T-helper 2 cell treated with Interferon-gamma antibody and Interleukin-4, amounts not matched to agents 5 μg/mL and 100 μg/mL, for 36 hours (primary cell): ENCODE measurements at regions not wholly inside any gene's neighbourhood (a gene's known extent, or its start where the extent isn't known, plus 50 kb on each side); places are given as distances from the start of the nearest gene placed in this dataset.

ENCODE experiments used
- DNase-seq: peaks from one replicate; pipeline ENCODE4 v3.0.0; 2021; ENCODE audit warnings: low spot score
- H3K27ac Mint-ChIP-seq: one replicate; pipeline ENCODE4 v1.8.0; 2021; ENCODE audit warnings: mild to moderate bottlenecking, mixed read lengths
- H3K27me3 Mint-ChIP-seq: one replicate; pipeline ENCODE4 v1.8.0; 2021; ENCODE audit warnings: low read depth, mixed read lengths
- H3K36me3 Mint-ChIP-seq: one replicate; pipeline ENCODE4 v1.8.0; 2021; ENCODE audit warnings: low read depth, mixed read lengths
- H3K4me1 Mint-ChIP-seq: one replicate; pipeline ENCODE4 v1.8.0; 2021; ENCODE audit warnings: low read depth, mixed read lengths
- H3K4me3 Mint-ChIP-seq: one replicate; pipeline ENCODE4 v1.8.0; 2022; ENCODE audit warnings: mild to moderate bottlenecking, moderate library complexity, mixed read lengths
- H3K9me3 Mint-ChIP-seq: one replicate; pipeline ENCODE4 v1.8.0; 2021; ENCODE audit warnings: mixed read lengths

- DNase-seq, result no peak
- Mint-ChIP-seq H3K9me3 (no peaks in the 10 kb centered on the region), H3K27me3 (peaks cover 2% of the 10 kb centered on the region), H3K27ac (no peak overlapping the region), H3K4me1 (no peaks in the 10 kb centered on the region), H3K36me3 (no peaks in the 10 kb centered on the region), H3K4me3 (no peak overlapping the region)
These were observed 169.6 kb downstream of the TBXT start for GRCh38 chr6:165998072-165998471.

GRCh38 chr6:165991341-165991740, 176.3 kb downstream of the TBXT start:
- DNase-seq, result no peak
- Mint-ChIP-seq H3K27me3 (peaks cover 39% of the 10 kb centered on the region), H3K4me3 (no peak overlapping the region), H3K27ac (no peak overlapping the region), H3K4me1 (peaks cover 4% of the 10 kb centered on the region), H3K9me3 (no peaks in the 10 kb centered on the region), H3K36me3 (no peaks in the 10 kb centered on the region)

- no peak for DNase-seq
- H3K4me1 Mint-ChIP-seq, result peaks cover 4% of the 10 kb centered on the region
- peaks cover 47% of the 10 kb centered on the region for H3K27me3 Mint-ChIP-seq
- H3K27ac Mint-ChIP-seq, result no peak overlapping the region
- no peaks in the 10 kb centered on the region for H3K36me3 Mint-ChIP-seq
- no peaks in the 10 kb centered on the region for H3K9me3 Mint-ChIP-seq
- H3K4me3 Mint-ChIP-seq, result no peak overlapping the region
These were observed 177.4 kb downstream of the TBXT start for GRCh38 chr6:165990216-165990615.

GRCh38 chr6:165988757-165989456, 178.7 kb downstream of the TBXT start:
- Mint-ChIP-seq H3K27me3 (peaks cover 48% of the 10 kb centered on the region), H3K9me3 (no peaks in the 10 kb centered on the region), H3K4me3 (no peak overlapping the region), H3K36me3 (no peaks in the 10 kb centered on the region), H3K27ac (no peak overlapping the region), H3K4me1 (peaks cover 4% of the 10 kb centered on the region)
- DNase-seq, result no peak

- Mint-ChIP-seq H3K4me3 (no peak overlapping the region), H3K27ac (no peak overlapping the region), H3K9me3 (no peaks in the 10 kb centered on the region), H3K36me3 (no peaks in the 10 kb centered on the region), H3K4me1 (peaks cover 4% of the 10 kb centered on the region), H3K27me3 (peaks cover 48% of the 10 kb centered on the region)
- DNase-seq, result no peak
These were observed 179.3 kb downstream of the TBXT start for GRCh38 chr6:165988302-165988756.

GRCh38 chr6:165987483-165988301, 180.0 kb downstream of the TBXT start:
- DNase-seq, result no peak
- Mint-ChIP-seq H3K4me3 (no peak overlapping the region), H3K36me3 (no peaks in the 10 kb centered on the region), H3K4me1 (peaks cover 4% of the 10 kb centered on the region), H3K27me3 (peaks cover 48% of the 10 kb centered on the region), H3K9me3 (no peaks in the 10 kb centered on the region), H3K27ac (no peak overlapping the region)

GRCh38 chr6:165986914-165987482, 180.7 kb downstream of the TBXT start:
- no peak for DNase-seq
- no peaks in the 10 kb centered on the region for H3K36me3 Mint-ChIP-seq
- H3K27ac Mint-ChIP-seq, result no peak overlapping the region
- no peak overlapping the region for H3K4me3 Mint-ChIP-seq
- H3K4me1 Mint-ChIP-seq, result peaks cover 4% of the 10 kb centered on the region
- peaks cover 48% of the 10 kb centered on the region for H3K27me3 Mint-ChIP-seq
- no peaks in the 10 kb centered on the region for H3K9me3 Mint-ChIP-seq

- Mint-ChIP-seq H3K27me3 (peaks cover 48% of the 10 kb centered on the region), H3K9me3 (no peaks in the 10 kb centered on the region), H3K36me3 (no peaks in the 10 kb centered on the region), H3K4me1 (peaks cover 4% of the 10 kb centered on the region), H3K27ac (no peak overlapping the region), H3K4me3 (no peak overlapping the region)
- DNase-seq, result no peak
These were observed 181.2 kb downstream of the TBXT start for GRCh38 chr6:165986311-165986913.

- Mint-ChIP-seq H3K4me1 (peaks cover 4% of the 10 kb centered on the region), H3K4me3 (no peak overlapping the region), H3K9me3 (no peaks in the 10 kb centered on the region), H3K27ac (no peak overlapping the region), H3K36me3 (no peaks in the 10 kb centered on the region), H3K27me3 (peaks cover 47% of the 10 kb centered on the region)
- no peak for DNase-seq
These were observed 181.8 kb downstream of the TBXT start for GRCh38 chr6:165985806-165986299.

- H3K4me1 Mint-ChIP-seq, result peaks cover 4% of the 10 kb centered on the region
- H3K9me3 Mint-ChIP-seq, result no peaks in the 10 kb centered on the region
- no peaks in the 10 kb centered on the region for H3K36me3 Mint-ChIP-seq
- no peak overlapping the region for H3K4me3 Mint-ChIP-seq
- DNase-seq, result no peak
- no peak overlapping the region for H3K27ac Mint-ChIP-seq
- H3K27me3 Mint-ChIP-seq, result peaks cover 46% of the 10 kb centered on the region
These were observed 182.3 kb downstream of the TBXT start for GRCh38 chr6:165985281-165985805.

GRCh38 chr6:165984729-165985275, 182.8 kb downstream of the TBXT start:
- Mint-ChIP-seq H3K4me1 (peaks cover 4% of the 10 kb centered on the region), H3K9me3 (no peaks in the 10 kb centered on the region), H3K36me3 (no peaks in the 10 kb centered on the region), H3K27me3 (peaks cover 41% of the 10 kb centered on the region), H3K4me3 (no peak overlapping the region), H3K27ac (no peak overlapping the region)
- DNase-seq, result no peak

GRCh38 chr6:165983112-165984072, 184.3 kb downstream of the TBXT start:
- Mint-ChIP-seq H3K4me1 (peaks cover 4% of the 10 kb centered on the region), H3K36me3 (no peaks in the 10 kb centered on the region), H3K27ac (no peak overlapping the region), H3K4me3 (no peak overlapping the region), H3K27me3 (peaks cover 32% of the 10 kb centered on the region), H3K9me3 (no peaks in the 10 kb centered on the region)
- DNase-seq, result no peak
